Smooth muscle cell (in vitro differentiated cells): ENCODE measurements at regions not wholly inside any gene's neighbourhood (a gene's known extent, or its start where the extent isn't known, plus 50 kb on each side); places are given as distances from the start of the nearest gene placed in this dataset.

Source experiments
- DNase-seq: peaks from one replicate; lab custom pipeline; 2025; ENCODE audit not compliant: unreplicated experiment; lab: John Stamatoyannopoulos, UW
- H2AFZ ChIP-seq: fragments of 200-600 bp; sonication (generic); 2 replicates; pipeline ENCODE4 v1.6.0; 2016; ENCODE audit warnings: antibody characterized with exemption, low read depth, mild to moderate bottlenecking
- H3F3A ChIP-seq: fragments of 200-600 bp; sonication (generic); 2 replicates; pipeline ENCODE4 v1.6.0; 2017; ENCODE audit warnings: antibody characterized with exemption, low read depth
- H3K27ac ChIP-seq: fragments of 200-600 bp; sonication (generic); 2 replicates; pipeline ENCODE4 v1.5.1; 2016; ENCODE audit warnings: low read depth, mild to moderate bottlenecking
- H3K27me3 ChIP-seq: fragments of 200-600 bp; sonication (generic); 2 replicates; pipeline ENCODE4 v1.6.1; 2016; ENCODE audit warnings: low read depth, mild to moderate bottlenecking
- H3K36me3 ChIP-seq: fragments of 200-600 bp; sonication (generic); 2 replicates; pipeline ENCODE4 v1.5.1; 2016; ENCODE audit warnings: low read depth
- H3K4me1 ChIP-seq: fragments of 200-600 bp; sonication (generic); 2 replicates; pipeline ENCODE4 v1.5.1; 2016; ENCODE audit warnings: low read depth
- H3K4me2 ChIP-seq: fragments of 200-600 bp; sonication (generic); 2 replicates; pipeline ENCODE4 v1.6.0; 2016; ENCODE audit warnings: mild to moderate bottlenecking
- H3K4me3 ChIP-seq: fragments of 200-600 bp; sonication (generic); 2 replicates; pipeline ENCODE4 v1.5.1; 2016; ENCODE audit warnings: mild to moderate bottlenecking
- H3K79me2 ChIP-seq: fragments of 200-600 bp; sonication (generic); 2 replicates; pipeline ENCODE4 v1.6.0; 2016; ENCODE audit warnings: low read depth, mild to moderate bottlenecking
- H3K9ac ChIP-seq: fragments of 200-600 bp; sonication (generic); 2 replicates; pipeline ENCODE4 v1.6.0; 2016; ENCODE audit warnings: low read depth
- H3K9me3 ChIP-seq: fragments of 200-600 bp; sonication (generic); replicated peaks from 2 replicates; pipeline ENCODE4 v1.5.1; 2016; ENCODE audit warnings: low read depth
- H4K20me1 ChIP-seq: fragments of 200-600 bp; sonication (generic); 2 replicates; pipeline ENCODE4 v1.6.0; 2016; ENCODE audit warnings: low read depth
- CTCF ChIP-seq: fragments of 200-600 bp; sonication (generic); IDR thresholded peaks from 2 replicates; pipeline ENCODE4 v1.5.1; 2017; ENCODE audit warnings: borderline replicate concordance, mild to moderate bottlenecking, antibody characterized with exemption; ENCODE audit not compliant: insufficient read depth, poor library complexity, severe bottlenecking
- WGBS: methylation state at CpG from one replicate; pipeline ENCODE4 v1.1.7; 2016; ENCODE audit warnings: low lambda C conversion rate; 5-methylcytosine and 5-hydroxymethylcytosine counted together

DNA sequence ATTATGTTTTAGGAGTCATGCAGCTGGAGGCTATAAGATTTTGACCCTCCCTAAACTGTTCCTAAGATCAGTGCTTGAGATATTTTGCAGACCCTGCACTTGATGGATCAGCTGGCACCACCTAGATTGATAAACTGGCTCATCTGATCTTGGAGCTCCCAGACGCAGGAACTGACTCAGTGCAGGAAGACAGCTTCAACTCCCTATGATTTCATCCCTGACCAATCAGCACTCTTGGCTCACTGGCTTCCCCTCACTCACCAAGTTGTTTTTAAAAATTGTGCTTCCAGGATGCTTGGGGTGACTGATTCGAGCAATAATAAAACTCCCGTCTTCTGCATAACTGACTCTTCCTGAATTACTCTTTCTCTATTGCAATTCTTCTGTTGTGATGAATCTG, 637.5 kb upstream of the FAT3 start:
- H3K79me2 ChIP-seq, result no peaks in the 10 kb centered on the region
- H2AFZ ChIP-seq, result no peak overlapping the region
- H3F3A ChIP-seq, result no peaks in the 10 kb centered on the region
- H3K4me2 ChIP-seq, result no peak overlapping the region
- H4K20me1 ChIP-seq, result no peaks in the 10 kb centered on the region
- H3K4me3 ChIP-seq, result no peak overlapping the region
- no peaks in the 10 kb centered on the region for H3K4me1 ChIP-seq
- no peaks in the 10 kb centered on the region for H3K9me3 ChIP-seq
- DNase-seq, result no peak
- no peak overlapping the region for H3K9ac ChIP-seq
- no peaks in the 10 kb centered on the region for H3K36me3 ChIP-seq
- H3K27me3 ChIP-seq, result no peaks in the 10 kb centered on the region
- no peak overlapping the region for H3K27ac ChIP-seq
- no peak for TF ChIP-seq CTCF
- WGBS, result 39% methylated on average over 3 of the region's 3 CpGs

GRCh38 chr11:91585035-91585801, 639.4 kb upstream of the FAT3 start:
- Histone ChIP-seq H3K9ac (no peak overlapping the region), H3K27me3 (no peaks in the 10 kb centered on the region), H4K20me1 (no peaks in the 10 kb centered on the region), H3K4me3 (no peak overlapping the region), H3F3A (no peaks in the 10 kb centered on the region), H3K4me2 (no peak overlapping the region), H3K4me1 (no peaks in the 10 kb centered on the region), H3K9me3 (no peaks in the 10 kb centered on the region), H3K27ac (no peak overlapping the region), H2AFZ (no peak overlapping the region), H3K36me3 (no peaks in the 10 kb centered on the region), H3K79me2 (no peaks in the 10 kb centered on the region)
- no peak for DNase-seq
- 92% methylated on average over 4 of the region's 4 CpGs for WGBS
- TF ChIP-seq CTCF, result no peak

GRCh38 chr11:91563176-91563575, 661.4 kb upstream of the FAT3 start:
- no peak for TF ChIP-seq CTCF
- WGBS, result 96% methylated on average over 1 of the region's 1 CpG
- no peaks in the 10 kb centered on the region for H3K79me2 ChIP-seq
- DNase-seq, result no peak
- H3K36me3 ChIP-seq, result no peaks in the 10 kb centered on the region
- H3F3A ChIP-seq, result no peaks in the 10 kb centered on the region
- H3K9me3 ChIP-seq, result no peaks in the 10 kb centered on the region
- H3K4me3 ChIP-seq, result no peak overlapping the region
- H3K27ac ChIP-seq, result no peak overlapping the region
- H3K4me1 ChIP-seq, result no peaks in the 10 kb centered on the region
- no peak overlapping the region for H3K4me2 ChIP-seq
- H4K20me1 ChIP-seq, result no peaks in the 10 kb centered on the region
- H2AFZ ChIP-seq, result no peak overlapping the region
- H3K9ac ChIP-seq, result no peak overlapping the region
- no peaks in the 10 kb centered on the region for H3K27me3 ChIP-seq

DNA sequence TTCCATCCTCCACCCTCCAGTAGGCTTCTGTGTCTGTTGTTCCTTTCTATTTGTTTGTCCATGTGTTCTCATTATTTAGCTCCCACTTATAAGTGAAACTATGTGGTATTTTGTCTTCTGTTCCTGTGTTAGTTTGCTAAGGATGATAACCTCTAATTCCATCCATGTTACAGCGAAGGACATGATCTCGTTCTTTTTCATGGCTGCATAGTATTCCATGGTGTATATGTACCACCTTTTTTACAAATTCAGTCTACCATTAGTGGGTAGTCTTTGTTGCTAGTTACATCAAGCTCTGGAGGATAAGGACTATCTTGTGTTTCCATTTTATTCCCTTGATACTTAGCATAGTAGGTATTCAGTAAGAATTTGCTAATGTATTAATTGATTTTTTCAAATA, 664.2 kb upstream of the FAT3 start:
- Histone ChIP-seq H3K9ac (no peak overlapping the region), H3K4me3 (no peak overlapping the region), H3K27me3 (no peaks in the 10 kb centered on the region), H3K4me1 (no peaks in the 10 kb centered on the region), H3K79me2 (no peaks in the 10 kb centered on the region), H4K20me1 (no peaks in the 10 kb centered on the region), H3K4me2 (no peak overlapping the region), H3K27ac (no peak overlapping the region), H3K9me3 (no peaks in the 10 kb centered on the region), H2AFZ (no peak overlapping the region), H3F3A (no peaks in the 10 kb centered on the region), H3K36me3 (no peaks in the 10 kb centered on the region)
- DNase-seq, result no peak
- no peak for TF ChIP-seq CTCF
- WGBS, result 90% methylated on average over 2 of the region's 2 CpGs
